ENCODE measurements at regions not wholly inside any gene's neighbourhood (a gene's known extent, or its start where the extent isn't known, plus 50 kb on each side); places are given as distances from the start of the nearest gene placed in this dataset.

DNA sequence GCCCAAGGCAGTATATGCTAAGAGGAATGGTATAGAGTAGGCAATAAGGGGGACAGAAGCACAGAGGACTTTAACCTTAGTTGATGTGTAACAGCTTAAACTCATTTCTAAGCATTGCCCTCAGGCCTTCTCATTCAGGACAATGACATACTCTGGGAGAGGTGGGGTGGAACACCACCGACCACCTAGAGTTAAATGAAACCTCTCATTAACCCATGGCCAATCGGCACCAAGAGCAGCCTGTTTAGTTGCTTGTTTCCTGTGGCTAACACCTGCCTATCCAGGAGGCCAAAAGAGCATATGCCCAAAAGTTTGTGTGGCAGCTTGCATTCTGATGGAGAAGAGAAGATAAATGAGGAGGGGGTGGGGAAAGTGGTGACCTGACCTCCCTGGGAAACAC, 50.0 kb downstream of the PABIR2 start:
- DNase-seq (ENCODE audit: low spot score), result no peak

DNA sequence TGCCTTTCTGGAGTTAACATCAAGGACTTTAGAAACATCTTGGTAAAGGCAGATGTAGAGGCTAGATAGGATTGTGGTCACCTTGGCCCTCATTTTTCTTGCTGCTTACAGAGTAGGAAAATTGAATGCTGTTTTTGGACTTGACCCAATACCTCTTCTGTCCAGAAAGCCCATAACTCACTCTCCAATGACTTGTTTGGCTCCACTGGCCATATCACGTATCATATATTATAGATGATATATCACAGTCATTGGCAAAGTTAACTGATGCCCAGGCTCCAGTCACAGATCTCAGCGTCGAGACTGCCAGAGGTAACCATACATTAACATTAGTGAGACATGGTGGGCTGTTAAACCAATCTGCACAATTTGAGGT, 50.6 kb downstream of the PABIR2 start:
- DNase-seq (ENCODE audit: low spot score), result no peak

DNA sequence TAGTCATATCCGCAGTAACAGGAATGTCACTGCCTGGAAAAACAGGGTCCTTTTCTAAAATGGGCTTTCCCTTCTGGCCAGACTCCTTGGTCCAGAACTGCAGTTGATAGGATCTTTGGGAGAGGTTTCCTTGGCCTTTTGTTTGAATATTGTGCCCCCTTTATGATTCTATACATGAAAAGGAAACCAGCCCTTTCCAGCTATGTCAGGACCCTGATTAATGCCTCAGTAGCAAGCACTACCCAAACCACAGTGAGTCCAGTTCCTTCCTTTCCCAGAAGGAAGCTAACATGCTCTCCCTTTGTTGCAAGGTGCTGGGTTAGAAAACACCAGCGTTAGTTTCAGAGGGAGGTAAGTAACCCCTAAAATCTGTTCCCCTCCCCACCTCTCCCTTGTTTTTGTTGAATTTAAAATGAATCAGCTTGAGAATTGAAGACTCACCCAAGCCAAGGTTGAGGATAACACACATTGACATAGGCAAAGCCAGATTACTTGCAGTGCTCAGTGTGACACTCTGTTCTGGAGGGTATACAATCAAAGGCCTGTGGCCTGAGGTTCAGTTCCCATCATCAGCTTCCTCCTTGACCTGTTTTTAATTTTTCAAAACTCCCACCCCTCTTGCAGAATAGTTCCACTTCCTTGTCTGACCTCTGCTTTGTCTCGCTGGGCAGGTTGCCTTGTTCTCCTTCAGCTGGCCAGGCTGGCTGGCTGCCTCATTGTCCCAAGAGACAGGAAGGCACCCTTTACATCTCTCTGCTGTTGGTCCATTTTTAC, 51.2 kb downstream of the PABIR2 start:
- DNase-seq (ENCODE audit: low spot score), result no peak

- no peak for DNase-seq (ENCODE audit: low spot score)
These were observed 53.9 kb downstream of the PABIR2 start for GRCh38 chrX:134743091-134743490.

DNA sequence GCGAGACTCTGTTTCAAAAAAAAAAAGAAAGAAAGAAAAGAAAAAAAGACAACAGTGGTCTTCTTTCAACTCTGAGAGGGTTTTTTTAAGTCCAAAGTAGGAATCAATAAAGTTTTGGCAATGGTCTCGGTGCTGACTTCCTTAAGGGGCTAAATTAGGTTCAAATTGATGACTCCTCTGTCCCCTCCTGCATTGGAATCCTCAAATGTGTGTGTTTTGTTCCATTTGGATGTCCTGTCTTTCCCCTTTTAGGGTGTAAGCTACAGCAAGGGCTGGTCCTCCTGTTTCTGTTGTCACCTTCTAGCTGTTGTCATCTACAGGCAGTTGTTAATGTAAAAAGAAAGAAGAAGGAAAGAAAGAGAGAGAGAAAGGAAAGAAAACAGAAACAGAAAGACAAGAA, 54.4 kb downstream of the PABIR2 start:
- no peak for DNase-seq (ENCODE audit: low spot score)

GRCh38 chrX:134741746-134742145, 55.3 kb downstream of the PABIR2 start:
- DNase-seq (ENCODE audit: low spot score), result no peak

DNA sequence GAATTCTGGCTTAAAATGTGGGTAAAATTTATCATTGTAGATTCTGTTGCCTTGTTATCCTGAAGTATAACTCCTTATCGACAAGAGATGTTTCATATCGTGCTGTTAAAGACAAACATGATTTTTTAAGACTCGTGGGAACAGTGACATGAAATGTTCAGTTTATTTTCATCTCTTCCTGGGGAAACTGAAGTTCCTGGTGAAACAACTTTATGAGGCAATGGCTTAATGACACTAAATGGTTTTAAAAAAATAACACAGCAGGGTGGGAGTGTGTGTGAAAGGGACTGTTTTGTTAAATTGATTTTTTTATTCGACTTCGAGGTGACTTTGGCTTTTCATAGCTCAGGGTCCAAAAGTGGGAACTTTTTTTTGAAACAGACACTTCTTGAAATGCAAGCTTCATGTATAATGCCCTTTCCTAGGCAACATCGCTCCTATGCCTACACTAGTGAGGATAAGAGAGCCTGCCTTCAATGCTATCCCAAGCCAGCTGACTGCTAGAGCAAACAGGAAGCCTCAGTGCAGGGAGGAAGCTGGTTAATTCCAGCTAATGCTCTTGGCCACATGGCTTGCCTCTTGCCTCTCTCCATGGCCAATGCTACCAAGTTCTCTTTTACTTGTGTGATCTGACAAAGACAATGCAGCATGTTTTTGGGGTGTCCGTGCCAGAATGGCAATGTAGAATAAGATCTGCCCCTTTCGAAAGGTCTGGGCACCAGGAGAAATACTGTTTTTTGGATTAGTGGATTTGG, 57.8 kb downstream of the PABIR2 start:
- DNase-seq (ENCODE audit: low spot score), result no peak

- DNase-seq (ENCODE audit: low spot score), result no peak
These were observed 58.6 kb downstream of the PABIR2 start for GRCh38 chrX:134738445-134738844.

- no peak for DNase-seq (ENCODE audit: low spot score)
These were observed 59.2 kb downstream of the PABIR2 start for GRCh38 chrX:134737721-134738369.

DNA sequence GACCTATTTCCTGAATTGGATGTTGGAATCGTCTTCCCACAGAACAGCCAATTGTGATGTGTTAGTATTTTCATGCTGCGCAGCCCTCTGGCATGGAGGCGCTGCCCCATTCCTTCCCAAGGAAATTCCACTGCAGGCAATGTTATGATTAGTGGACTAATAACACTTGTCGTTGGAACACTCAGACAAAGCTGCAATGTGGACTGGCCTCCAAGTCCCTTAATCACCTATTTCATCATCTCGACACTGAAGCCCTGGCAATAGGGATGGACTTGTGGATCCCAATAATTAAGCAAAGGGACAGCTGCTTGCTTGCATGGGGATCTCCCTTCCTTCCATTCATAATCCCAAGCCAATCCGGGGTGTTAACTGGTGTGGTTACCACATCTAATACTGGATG, 59.9 kb downstream of the PABIR2 start:
- no peak for DNase-seq (ENCODE audit: low spot score)

DNA sequence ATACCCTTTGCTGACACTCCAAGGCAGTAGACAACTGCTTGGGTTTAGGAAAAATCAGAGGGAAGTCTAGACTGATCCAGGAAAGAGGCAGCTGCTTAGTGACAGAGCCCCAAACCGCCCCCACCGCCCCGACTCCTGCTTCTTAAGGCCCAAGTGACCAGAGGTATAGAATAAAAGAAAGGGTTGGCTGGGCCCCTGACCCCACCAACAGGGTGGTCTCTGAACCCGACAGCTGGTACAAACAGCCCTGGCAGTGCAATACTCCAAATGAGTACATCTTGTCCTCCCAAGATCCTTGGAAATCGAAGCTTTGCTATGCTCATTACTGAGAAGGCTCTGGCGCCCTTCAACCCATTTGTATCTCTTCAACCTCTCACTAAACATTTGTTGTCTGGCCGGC, 60.6 kb downstream of the PABIR2 start:
- no peak for DNase-seq (ENCODE audit: low spot score)

GRCh38 chrX:134735015-134735414, 62.0 kb downstream of the PABIR2 start:
- no peak for DNase-seq (ENCODE audit: low spot score)

DNA sequence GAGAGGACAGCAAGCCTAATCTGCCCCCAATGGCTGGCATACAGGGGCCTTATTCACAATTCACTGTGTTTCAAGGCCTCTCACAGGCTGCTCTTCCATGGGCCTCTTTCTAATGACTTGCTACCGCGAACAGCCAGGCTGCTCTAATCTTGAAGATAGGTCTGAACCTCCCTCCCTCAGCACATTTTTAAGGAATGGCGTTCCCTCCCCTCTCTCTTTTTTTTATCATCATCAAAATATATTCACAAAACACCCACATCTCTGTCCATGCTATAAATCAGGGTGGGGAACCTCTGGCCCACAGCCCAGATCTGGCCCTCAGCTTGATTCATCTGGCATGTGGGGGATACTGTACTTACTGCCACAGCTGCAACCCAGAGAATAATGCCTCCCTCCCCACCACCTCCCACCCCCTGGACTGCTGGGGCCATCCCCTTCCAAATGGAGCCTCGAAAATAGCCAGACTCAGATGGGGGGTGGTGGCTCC, 62.5 kb downstream of the PABIR2 start:
- DNase-seq (ENCODE audit: low spot score), result no peak

DNA sequence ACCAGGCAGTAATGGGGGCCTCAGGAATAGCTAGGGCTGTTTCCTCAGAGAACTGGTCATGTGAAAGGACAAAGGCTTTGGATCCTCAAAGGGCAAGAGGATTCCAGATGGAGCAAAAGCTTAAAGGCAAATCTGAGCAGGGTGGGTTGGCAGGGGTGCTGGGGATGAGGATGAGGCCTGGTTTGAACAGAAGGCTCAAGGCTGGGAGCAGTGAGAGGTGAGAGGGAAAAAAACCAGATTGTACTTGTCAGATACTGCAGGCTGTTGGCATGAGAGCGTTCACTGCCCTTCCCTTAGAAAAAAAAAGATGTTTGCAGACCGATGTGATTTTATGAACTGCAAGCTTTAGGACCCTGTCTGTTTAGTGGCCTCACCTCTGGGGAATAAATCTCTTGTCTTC, 63.4 kb downstream of the PABIR2 start:
- no peak for DNase-seq (ENCODE audit: low spot score)

GRCh38 chrX:134732676-134733075, 64.3 kb downstream of the PABIR2 start:
- no peak for DNase-seq (ENCODE audit: low spot score)

- DNase-seq (ENCODE audit: low spot score), result no peak
These were observed 64.9 kb downstream of the PABIR2 start for GRCh38 chrX:134732152-134732551.

DNA sequence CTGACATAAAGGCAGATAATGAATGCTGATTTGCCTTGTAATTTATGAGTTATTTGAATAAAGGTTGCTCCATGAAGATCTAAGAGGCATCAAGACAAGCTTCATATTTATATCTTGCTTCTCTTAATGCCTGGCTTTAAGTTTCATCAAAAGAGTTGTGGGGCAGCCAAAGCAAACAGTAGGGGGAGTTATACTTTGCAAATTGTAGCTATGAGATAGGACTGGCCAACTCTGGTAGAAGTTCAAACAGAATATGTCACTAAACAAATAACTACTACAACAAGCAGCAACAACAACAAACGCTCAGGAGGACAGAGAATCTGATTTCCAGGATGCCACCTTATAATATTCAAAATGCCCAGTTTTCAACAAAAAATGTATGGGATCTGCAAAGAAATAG, 69.1 kb upstream of the PLAC1 start:
- no peak for DNase-seq (ENCODE audit: low spot score)

DNA sequence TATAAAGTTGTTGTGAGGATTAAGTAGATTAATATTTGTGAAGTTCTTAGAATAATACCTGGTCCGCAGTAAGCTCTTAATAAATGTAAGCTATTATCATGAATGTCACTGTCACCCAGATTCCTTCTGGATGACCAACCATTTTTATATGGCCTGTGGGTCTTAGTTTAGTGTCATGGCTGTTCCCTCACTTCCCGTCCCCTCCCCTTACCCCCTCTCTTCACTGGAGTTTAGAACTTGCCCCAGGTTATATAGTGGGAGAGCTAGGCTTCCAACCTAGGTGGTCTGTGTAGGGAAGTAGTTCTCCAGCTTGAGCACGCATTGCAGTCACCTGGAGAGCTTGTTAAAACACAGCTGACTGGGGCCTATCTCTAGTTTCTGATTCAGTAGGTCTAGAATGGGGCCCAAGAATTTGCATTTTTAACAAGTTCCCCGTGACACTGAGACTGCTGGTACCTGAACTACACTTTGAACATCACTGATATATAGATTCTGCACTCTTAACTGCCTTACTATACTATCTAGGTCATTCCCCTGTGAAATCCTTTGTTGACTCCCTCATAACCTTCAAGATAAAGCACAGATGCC, 66.9 kb upstream of the PLAC1 start:
- no peak for DNase-seq (ENCODE audit: low spot score)

- DNase-seq (ENCODE audit: low spot score), result no peak
These were observed 63.7 kb upstream of the PLAC1 start for GRCh38 chrX:134721766-134722532.

- DNase-seq (ENCODE audit: low spot score), result peak; percentile 0
These were observed 60.7 kb upstream of the PLAC1 start for GRCh38 chrX:134718966-134719317.

GRCh38 chrX:134718105-134718965, 60.1 kb upstream of the PLAC1 start:
- DNase-seq (ENCODE audit: low spot score), result no peak
